ENCODE measurements at regions not wholly inside any gene's neighbourhood (a gene's known extent, or its start where the extent isn't known, plus 50 kb on each side); places are given as distances from the start of the nearest gene placed in this dataset.
A peak's percentile ranks its signal among the peaks of the same experiment; 100 is the strongest.

DNA sequence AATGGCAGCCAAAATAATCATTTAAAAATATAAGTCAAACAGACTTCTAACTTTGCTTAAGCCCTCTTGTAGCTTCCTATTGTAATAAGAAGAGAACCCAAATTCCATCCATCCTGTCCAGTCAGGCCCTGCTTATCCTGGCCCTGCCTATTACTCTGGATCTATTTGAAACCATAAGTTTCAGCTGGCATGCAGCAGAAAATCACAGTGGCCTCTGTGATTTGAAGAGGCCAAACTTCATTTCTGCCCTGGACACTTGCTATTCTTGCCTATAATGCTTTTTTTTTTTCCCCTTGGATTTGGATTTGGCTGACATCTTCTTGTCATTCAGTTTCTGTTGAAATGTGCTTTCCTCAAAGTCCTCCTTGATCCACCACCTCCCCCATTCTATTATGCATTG, 642.8 kb downstream of the USP25 start:
- DNase-seq (ENCODE audit: low read depth, low spot score): no peak
- in situ Hi-C loops (cut with HindIII; ENCODE audit: low sequenced_read_pairs): no loop called here
- no peak overlapping the region for H3K4me3 ChIP-seq (ENCODE audit: low read depth, low read length)
- TF ChIP-seq CTCF (IDR thresholded peaks at IDR 0.05; ENCODE audit: low read depth, low read length): no peak

DNA sequence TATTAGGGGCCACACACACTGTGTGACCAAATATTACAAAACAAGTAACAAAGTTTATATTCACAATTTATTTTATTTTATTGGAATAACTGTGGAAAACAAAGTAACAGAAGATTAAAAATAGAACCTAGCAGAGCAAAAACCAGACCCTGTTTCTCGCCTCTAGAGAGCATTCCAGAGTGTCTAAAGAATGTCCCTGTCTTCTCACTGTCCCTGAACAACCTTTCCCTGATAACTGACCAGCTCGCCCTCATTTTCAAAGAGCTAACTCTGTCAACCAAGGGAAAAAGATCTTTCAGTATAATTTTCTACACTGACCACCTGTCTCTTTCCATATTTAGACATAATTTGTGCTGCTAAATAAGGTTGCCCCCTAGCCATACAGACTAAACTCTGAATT, 646.9 kb downstream of the USP25 start:
- in situ Hi-C loops (cut with HindIII; ENCODE audit: low sequenced_read_pairs): no loop called here

DNA sequence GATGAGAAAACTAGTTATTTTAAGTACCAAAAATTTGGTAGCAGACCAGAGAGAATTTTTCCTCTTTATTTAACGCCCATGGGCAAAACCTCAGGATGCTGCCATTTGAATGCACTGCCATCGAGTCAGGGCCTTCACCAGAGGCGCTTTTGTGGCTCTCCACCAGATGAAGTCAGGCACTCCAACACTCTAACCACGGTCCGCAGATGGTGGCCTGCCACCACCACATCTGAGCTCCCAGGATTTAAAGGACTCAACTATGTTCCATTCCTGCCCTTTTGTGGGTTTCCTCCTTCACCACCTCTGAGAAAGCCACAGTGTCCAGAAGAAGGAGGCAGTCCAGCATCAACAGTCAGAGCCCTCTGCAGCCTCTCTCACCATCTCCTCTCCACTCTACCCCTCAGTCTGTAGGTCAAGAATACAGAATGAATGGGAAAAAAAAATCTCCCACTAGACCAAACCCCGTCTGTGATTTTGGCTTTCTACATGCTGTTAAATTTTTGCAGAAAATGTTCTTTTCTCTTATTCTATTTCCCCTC, 647.4 kb downstream of the USP25 start:
- no peak overlapping the region for H3K4me3 ChIP-seq (ENCODE audit: low read depth, low read length)
- in situ Hi-C loops (cut with HindIII; ENCODE audit: low sequenced_read_pairs): no loop called here
- TF ChIP-seq CTCF (IDR thresholded peaks at IDR 0.05; ENCODE audit: low read depth, low read length): no peak
- DNase-seq (ENCODE audit: low read depth, low spot score): peak; percentile 64

More for the DNA sequence above, 646.9 kb downstream of the USP25 start:
- no peak for TF ChIP-seq CTCF (IDR thresholded peaks at IDR 0.05; ENCODE audit: low read depth, low read length)
- H3K4me3 ChIP-seq (ENCODE audit: low read depth, low read length): no peak overlapping the region
- no peak for DNase-seq (ENCODE audit: low read depth, low spot score)

GRCh38 chr21:16377857-16378256, 648.1 kb downstream of the USP25 start:
- in situ Hi-C loops (cut with HindIII; ENCODE audit: low sequenced_read_pairs): no loop called here
- DNase-seq (ENCODE audit: low read depth, low spot score): no peak
- no peak overlapping the region for H3K4me3 ChIP-seq (ENCODE audit: low read depth, low read length)
- no peak for TF ChIP-seq CTCF (IDR thresholded peaks at IDR 0.05; ENCODE audit: low read depth, low read length)

DNA sequence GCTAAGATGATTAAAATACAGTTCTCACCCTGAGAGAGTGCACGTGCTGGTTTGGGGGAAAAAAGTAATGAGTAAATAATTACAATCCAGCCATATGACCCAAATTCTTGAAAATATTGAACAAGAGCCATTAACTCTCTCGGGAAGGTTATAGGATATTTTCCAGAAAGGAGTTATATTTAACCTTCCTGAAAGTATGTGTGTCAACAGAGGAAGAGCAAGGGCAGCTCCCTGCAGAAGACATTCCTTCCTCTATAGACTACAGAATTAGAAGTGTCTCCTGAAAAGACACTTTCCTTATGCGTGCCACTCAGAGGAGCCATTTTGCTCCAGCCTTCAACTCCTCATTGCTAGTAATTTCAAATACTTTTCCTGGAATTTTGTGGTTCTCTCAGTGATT, 648.7 kb downstream of the USP25 start:
- no peak for DNase-seq (ENCODE audit: low read depth, low spot score)
- in situ Hi-C loops (cut with HindIII; ENCODE audit: low sequenced_read_pairs): no loop called here
- H3K4me3 ChIP-seq (ENCODE audit: low read depth, low read length): no peak overlapping the region
- no peak for TF ChIP-seq CTCF (IDR thresholded peaks at IDR 0.05; ENCODE audit: low read depth, low read length)

- in situ Hi-C loops (cut with HindIII; ENCODE audit: low sequenced_read_pairs): no loop called here
- no peak for DNase-seq (ENCODE audit: low read depth, low spot score)
- TF ChIP-seq CTCF (IDR thresholded peaks at IDR 0.05; ENCODE audit: low read depth, low read length): no peak
- H3K4me3 ChIP-seq (ENCODE audit: low read depth, low read length): no peak overlapping the region
Observed at GRCh38 chr21:16388291-16388690, 658.5 kb downstream of the USP25 start.

Data from astrocyte of the spinal cord (primary cell).